K562 (cell line): ENCODE measurements at regions not wholly inside any gene's neighbourhood (a gene's known extent, or its start where the extent isn't known, plus 50 kb on each side); places are given as distances from the start of the nearest gene placed in this dataset.

Source experiments
- BRF2 ChIP-seq: IDR thresholded peaks from 3 replicates; pipeline ENCODE4 v1.6.1; 2011; ENCODE audit warnings: borderline replicate concordance, mild to moderate bottlenecking; ENCODE audit not compliant: insufficient read length, insufficient read depth
- MBD2 ChIP-seq: sonication (generic); IDR thresholded peaks from 2 replicates; pipeline ENCODE4 v1.6.1; 2016; ENCODE audit warnings: low read depth, borderline replicate concordance
- NR2F6 ChIP-seq: fragments of 450-650 bp; formaldehyde crosslinking; IDR thresholded peaks from 2 replicates; pipeline ENCODE4 v1.4.0; 2020; ENCODE audit warnings: mild to moderate bottlenecking
- PTTG1 ChIP-seq: fragments of 450-650 bp; IDR thresholded peaks from 2 replicates; pipeline ENCODE4 v1.6.1; 2016; ENCODE audit warnings: low read depth, mild to moderate bottlenecking, missing genetic modification characterization, missing compliant biosample characterization
- PYGO2 ChIP-seq: fragments of 450-650 bp; IDR thresholded peaks from 2 replicates; pipeline ENCODE4 v1.6.1; 2016; ENCODE audit warnings: mild to moderate bottlenecking, missing genetic modification characterization, moderate library complexity, missing compliant biosample characterization
- SIRT6 ChIP-seq: IDR thresholded peaks from one replicate; pipeline ENCODE4 v1.6.1; 2012; ENCODE audit warnings: low read depth, mild to moderate bottlenecking, control low read depth, inconsistent platforms, low read length, moderate library complexity
- SREBF2 ChIP-seq: sonication (generic); formaldehyde crosslinking; IDR thresholded peaks from 2 replicates; pipeline ENCODE4 v1.4.0; 2020; ENCODE audit warnings: mild to moderate bottlenecking, missing genetic modification reagents
- U2AF2 ChIP-seq: fragments of 200-400 bp; formaldehyde crosslinking; optimal IDR thresholded peaks from 2 replicates; pipeline ENCODE3; 2017; ENCODE audit warnings: low read depth, mild to moderate bottlenecking, low read length
- ZBTB34 ChIP-seq: fragments of 250-450 bp; sonication (Bioruptor Pico); IDR thresholded peaks from 2 replicates; pipeline ENCODE4 v1.8.0; 2021; ENCODE audit warnings: mild to moderate bottlenecking, moderate library complexity
- ZNF12 ChIP-seq: sonication (generic); formaldehyde crosslinking; IDR thresholded peaks from 2 replicates; pipeline ENCODE4 v1.4.0; 2020; ENCODE audit warnings: mild to moderate bottlenecking, missing genetic modification reagents
- ZNF707 ChIP-seq: fragments of 250-450 bp; sonication (Bioruptor Pico); conservative IDR thresholded peaks from 2 replicates; pipeline ENCODE4 v1.8.0; 2022; ENCODE audit warnings: inconsistent platforms, mild to moderate bottlenecking, moderate library complexity
- ZNF764 ChIP-seq: fragments of 250-450 bp; sonication (Bioruptor Pico); IDR thresholded peaks from 2 replicates; pipeline ENCODE4 v1.4.0; 2020; ENCODE audit warnings: low read depth, mild to moderate bottlenecking, moderate library complexity
- TF ChIP-seq, protein P1 (sequence below), 2 experiments: fragments of 450-650 bp in 1 of 2; sonication (generic) in 1 of 2; formaldehyde crosslinking in 1 of 2; IDR thresholded peaks; 2 replicates each; pipeline versions ENCODE4 v1.7.1 to v1.9.0; 2016 to 2022; ENCODE audit warnings: inconsistent platforms in 1 of 2, mild to moderate bottlenecking in 1 of 2, missing genetic modification reagents in 1 of 2

- TF ChIP-seq PYGO2 (tag) (no peak), ZNF707 (CRISPR knock-in tag) (0 out of 2 replicates have a peak, but pooled peaks have one; percentile 22), PTTG1 (peak; percentile 61), SIRT6 (no peak), BRF2 (no peak), ZNF764 (CRISPR knock-in tag) (no peak), U2AF2 (no peak), ZBTB34 (CRISPR knock-in tag) (no peak), MBD2 (no peak), SREBF2 (CRISPR knock-in tag) (no peak), ZNF12 (no peak), NR2F6 (CRISPR knock-in tag) (no peak)
- TF ChIP-seq, protein P1, sequence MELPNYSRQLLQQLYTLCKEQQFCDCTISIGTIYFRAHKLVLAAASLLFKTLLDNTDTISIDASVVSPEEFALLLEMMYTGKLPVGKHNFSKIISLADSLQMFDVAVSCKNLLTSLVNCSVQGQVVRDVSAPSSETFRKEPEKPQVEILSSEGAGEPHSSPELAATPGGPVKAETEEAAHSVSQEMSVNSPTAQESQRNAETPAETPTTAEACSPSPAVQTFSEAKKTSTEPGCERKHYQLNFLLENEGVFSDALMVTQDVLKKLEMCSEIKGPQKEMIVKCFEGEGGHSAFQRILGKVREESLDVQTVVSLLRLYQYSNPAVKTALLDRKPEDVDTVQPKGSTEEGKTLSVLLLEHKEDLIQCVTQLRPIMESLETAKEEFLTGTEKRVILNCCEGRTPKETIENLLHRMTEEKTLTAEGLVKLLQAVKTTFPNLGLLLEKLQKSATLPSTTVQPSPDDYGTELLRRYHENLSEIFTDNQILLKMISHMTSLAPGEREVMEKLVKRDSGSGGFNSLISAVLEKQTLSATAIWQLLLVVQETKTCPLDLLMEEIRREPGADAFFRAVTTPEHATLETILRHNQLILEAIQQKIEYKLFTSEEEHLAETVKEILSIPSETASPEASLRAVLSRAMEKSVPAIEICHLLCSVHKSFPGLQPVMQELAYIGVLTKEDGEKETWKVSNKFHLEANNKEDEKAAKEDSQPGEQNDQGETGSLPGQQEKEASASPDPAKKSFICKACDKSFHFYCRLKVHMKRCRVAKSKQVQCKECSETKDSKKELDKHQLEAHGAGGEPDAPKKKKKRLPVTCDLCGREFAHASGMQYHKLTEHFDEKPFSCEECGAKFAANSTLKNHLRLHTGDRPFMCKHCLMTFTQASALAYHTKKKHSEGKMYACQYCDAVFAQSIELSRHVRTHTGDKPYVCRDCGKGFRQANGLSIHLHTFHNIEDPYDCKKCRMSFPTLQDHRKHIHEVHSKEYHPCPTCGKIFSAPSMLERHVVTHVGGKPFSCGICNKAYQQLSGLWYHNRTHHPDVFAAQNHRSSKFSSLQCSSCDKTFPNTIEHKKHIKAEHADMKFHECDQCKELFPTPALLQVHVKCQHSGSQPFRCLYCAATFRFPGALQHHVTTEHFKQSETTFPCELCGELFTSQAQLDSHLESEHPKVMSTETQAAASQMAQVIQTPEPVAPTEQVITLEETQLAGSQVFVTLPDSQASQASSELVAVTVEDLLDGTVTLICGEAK (IDR thresholded peaks at IDR 0.05): no peak
- TF ChIP-seq, protein P1 (CRISPR knock-in tag; IDR thresholded peaks at IDR 0.05): no peak
These were observed 659.9 kb downstream of the UQCRFS1 start (continued) for GRCh38 chr19:28553005-28553404.
